SK-N-SH (cell line): ENCODE measurements at regions not wholly inside any gene's neighbourhood (a gene's known extent, or its start where the extent isn't known, plus 50 kb on each side); places are given as distances from the start of the nearest gene placed in this dataset.

Source experiments
- CTCF ChIA-PET: fragments of 300-600, 350-600 bp; formaldehyde crosslinking; extraction: SDS; loops from one replicate; lab custom pipeline; 2021; lab: Yijun Ruan, JAX
- POLR2A ChIA-PET: fragments of 350-600 bp; sonication (Branson Sonifier 250); formaldehyde crosslinking; extraction: SDS; loops from one replicate; lab custom pipeline; 2020; ENCODE audit warnings: antibody characterized with exemption, inconsistent platforms; lab: Yijun Ruan, JAX
- DNase-seq: peaks from one replicate; pipeline ENCODE4 v3.0.0; 2012
- H2AFZ ChIP-seq: fragments of 200-600 bp; sonication (generic); 2 replicates; pipeline ENCODE4 v1.8.1; 2016; ENCODE audit warnings: antibody characterized with exemption, mild to moderate bottlenecking, low read depth
- H3F3A ChIP-seq: fragments of 200-600 bp; sonication (generic); replicated peaks from 2 replicates; pipeline ENCODE3; 2016; ENCODE audit warnings: antibody characterized with exemption, mild to moderate bottlenecking; ENCODE audit not compliant: insufficient read depth
- H3K27ac ChIP-seq, 2 experiments: fragments of 200-500 bp in 1 of 2; fragments of 200-600 bp in 1 of 2; sonication (Bioruptor generic) in 1 of 2; sonication (generic), shearing (Covaris generic) in 1 of 2; 2 replicates each; pipeline versions ENCODE4 v1.5.1 to v1.6.1; 2014 to 2016; ENCODE audit warnings: low read depth in 2 of 2, inconsistent platforms in 1 of 2, low read length in 1 of 2, mild to moderate bottlenecking in 1 of 2, mixed read lengths in 1 of 2
- H3K27me3 ChIP-seq: fragments of 200-600 bp; sonication (generic), shearing (Covaris generic); 2 replicates; pipeline ENCODE4 v1.6.1; 2016; ENCODE audit warnings: mixed run types; ENCODE audit not compliant: insufficient read depth
- H3K36me3 ChIP-seq, 2 experiments: fragments of 200-500 bp in 1 of 2; fragments of 200-600 bp in 1 of 2; sonication (Bioruptor generic) in 1 of 2; sonication (generic) in 1 of 2; replicated peaks in 1 of 2; 2 replicates each; pipeline versions ENCODE3 to v1.5.1; 2014 to 2016; ENCODE audit warnings: low read length in 1 of 2, mild to moderate bottlenecking in 1 of 2; ENCODE audit not compliant: insufficient read depth in 2 of 2, control insufficient read depth in 1 of 2
- H3K4me1 ChIP-seq, 2 experiments: fragments of 200-500 bp in 1 of 2; fragments of 200-600 bp in 1 of 2; sonication (Bioruptor generic) in 1 of 2; sonication (generic), shearing (Covaris generic) in 1 of 2; 2 replicates each; pipeline versions ENCODE4 v1.5.1 to v1.6.1; 2014 to 2016; ENCODE audit warnings: low read depth in 1 of 2, low read length in 1 of 2, mixed run types in 1 of 2; ENCODE audit not compliant: insufficient read depth in 2 of 2, control insufficient read depth in 1 of 2
- H3K4me2 ChIP-seq: fragments of 200-600 bp; sonication (generic), shearing (Covaris generic); 2 replicates; pipeline ENCODE4 v1.6.1; 2017; ENCODE audit warnings: mixed run types
- H3K4me3 ChIP-seq, 2 experiments: fragments of 200-500 bp in 1 of 2; fragments of 200-600 bp in 1 of 2; sonication (Bioruptor generic) in 1 of 2; sonication (generic), shearing (Covaris generic) in 1 of 2; 2 replicates each; pipeline versions ENCODE4 v1.5.1 to v1.8.1; 2014 to 2016; ENCODE audit warnings: low read depth in 2 of 2, inconsistent platforms in 1 of 2, low read length in 1 of 2, mild to moderate bottlenecking in 1 of 2, mixed read lengths in 1 of 2, moderate library complexity in 1 of 2
- H3K79me2 ChIP-seq: fragments of 200-600 bp; sonication (generic); 2 replicates; pipeline ENCODE4 v1.8.1; 2017; ENCODE audit warnings: mild to moderate bottlenecking; ENCODE audit not compliant: insufficient read depth
- H3K9ac ChIP-seq: fragments of 200-600 bp; sonication (generic); 2 replicates; pipeline ENCODE4 v1.6.1; 2017; ENCODE audit warnings: mixed run types
- H3K9me2 ChIP-seq: fragments of 200-600 bp; sonication (generic); 2 replicates; pipeline ENCODE4 v1.6.1; 2017; ENCODE audit warnings: mixed run types
- H3K9me3 ChIP-seq: fragments of 200-600 bp; sonication (generic); 2 replicates; pipeline ENCODE4 v1.6.1; 2017; ENCODE audit warnings: mixed run types, mild to moderate bottlenecking, moderate library complexity
- H4K20me1 ChIP-seq: fragments of 200-600 bp; sonication (generic); 2 replicates; pipeline ENCODE4 v1.6.1; 2017; ENCODE audit warnings: mild to moderate bottlenecking, mixed run types; ENCODE audit not compliant: insufficient read depth
- CHD2 ChIP-seq: fragments of 150-350 bp; IDR thresholded peaks from 2 replicates; pipeline ENCODE4 v1.6.1; 2018; ENCODE audit warnings: low read length; ENCODE audit not compliant: partially characterized antibody
- EP300 ChIP-seq, 2 experiments: IDR thresholded peaks; 2 replicates each; pipeline versions ENCODE4 v1.4.0 to v1.6.1; 2012; ENCODE audit warnings: borderline replicate concordance in 1 of 2, low read depth in 1 of 2, low read length in 1 of 2
- FOXM1 ChIP-seq: IDR thresholded peaks from 2 replicates; pipeline ENCODE4 v1.4.0; 2012; ENCODE audit warnings: low read depth, mild to moderate bottlenecking
- MEF2A ChIP-seq: IDR thresholded peaks from 2 replicates; pipeline ENCODE4 v1.4.0; 2012; ENCODE audit warnings: low read depth, borderline replicate concordance
- POLR2AphosphoS5 ChIP-seq: IDR thresholded peaks from 2 replicates; pipeline ENCODE4 v1.6.1; 2012; ENCODE audit warnings: low read depth, low read length
- RCOR1 ChIP-seq: fragments of 150-350 bp; IDR thresholded peaks from 2 replicates; pipeline ENCODE4 v1.6.1; 2017; ENCODE audit warnings: antibody characterized with exemption, low read length
- SIN3A ChIP-seq: IDR thresholded peaks from 2 replicates; pipeline ENCODE4 v1.6.1; 2012; ENCODE audit warnings: low read depth, mild to moderate bottlenecking, low read length, moderate library complexity, borderline replicate concordance
- SMC3 ChIP-seq: IDR thresholded peaks from 2 replicates; pipeline ENCODE4 v1.6.1; 2012; ENCODE audit warnings: low read depth, low read length, improper control_type of control experiment
- WGBS: methylation state at CpG from one replicate; pipeline ENCODE4 v1.1.6; 2017; ENCODE audit warnings: low lambda C conversion rate; 5-methylcytosine and 5-hydroxymethylcytosine counted together
- TF ChIP-seq, protein P1 (sequence below): fragments of 150-350 bp; IDR thresholded peaks from 2 replicates; pipeline ENCODE4 v1.6.1; 2017; ENCODE audit warnings: antibody characterized with exemption, low read length, low read depth, borderline replicate concordance
- TF ChIP-seq, protein P2 (sequence below): IDR thresholded peaks from 2 replicates; pipeline ENCODE4 v1.4.0; 2012; ENCODE audit warnings: low read depth, borderline replicate concordance
- TF ChIP-seq, protein P3 (sequence below): IDR thresholded peaks from 2 replicates; pipeline ENCODE4 v1.6.1; 2012; ENCODE audit warnings: mild to moderate bottlenecking, low read depth, low read length, moderate library complexity
- TF ChIP-seq, protein P4 (sequence below): IDR thresholded peaks from 2 replicates; pipeline ENCODE4 v1.4.0; 2012; ENCODE audit warnings: low read depth

DNA sequence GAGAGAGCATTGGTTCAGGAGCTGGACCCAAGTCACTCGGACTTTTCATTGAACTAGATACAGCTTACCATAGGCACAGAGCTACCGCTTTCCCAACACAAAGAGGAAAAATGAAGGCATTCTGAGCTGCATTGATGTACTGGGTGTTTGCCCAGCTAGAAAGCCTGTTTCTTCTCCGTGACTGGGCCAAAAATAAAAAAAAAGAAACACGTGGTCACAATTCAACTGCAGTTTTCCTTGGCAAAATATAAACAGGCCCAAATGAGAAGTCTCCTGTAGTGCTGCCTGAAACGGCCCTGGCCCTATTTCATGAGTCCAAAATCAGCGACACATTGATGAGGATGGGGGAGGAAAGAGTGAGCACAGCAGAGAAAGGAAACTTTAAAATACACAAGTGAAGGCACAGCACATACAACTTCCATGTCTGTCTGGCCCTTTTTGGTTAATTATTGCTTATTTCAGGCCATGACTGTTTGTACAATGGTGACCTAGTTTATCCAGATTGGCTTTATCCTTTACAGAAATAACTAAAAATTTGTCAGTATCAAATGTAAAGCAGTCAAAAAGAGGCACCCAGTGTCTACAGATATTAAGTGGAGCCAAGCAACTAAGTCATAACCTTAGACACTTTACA is 179.7 kb downstream of the ICOS start:
- no peaks in the 10 kb centered on the region; the same call in 1 of the 2 replicates for H3K27me3 ChIP-seq
- WGBS = 40% methylated on average over 6 of the region's 6 CpGs
- no peaks in the 10 kb centered on the region for H4K20me1 ChIP-seq
- H3K9ac ChIP-seq = no peak overlapping the region
- no peaks in the 10 kb centered on the region for H3K9me2 ChIP-seq
- no peak overlapping the region for H3K4me3 ChIP-seq
- H3K36me3 ChIP-seq = no peaks in the 10 kb centered on the region
- H3K79me2 ChIP-seq = no peaks in the 10 kb centered on the region
- no peak overlapping the region for H3K27ac ChIP-seq
- TF ChIP-seq, protein P1, sequence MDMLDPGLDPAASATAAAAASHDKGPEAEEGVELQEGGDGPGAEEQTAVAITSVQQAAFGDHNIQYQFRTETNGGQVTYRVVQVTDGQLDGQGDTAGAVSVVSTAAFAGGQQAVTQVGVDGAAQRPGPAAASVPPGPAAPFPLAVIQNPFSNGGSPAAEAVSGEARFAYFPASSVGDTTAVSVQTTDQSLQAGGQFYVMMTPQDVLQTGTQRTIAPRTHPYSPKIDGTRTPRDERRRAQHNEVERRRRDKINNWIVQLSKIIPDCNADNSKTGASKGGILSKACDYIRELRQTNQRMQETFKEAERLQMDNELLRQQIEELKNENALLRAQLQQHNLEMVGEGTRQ = no peak
- TF ChIP-seq CHD2 = no peak
- TF ChIP-seq FOXM1 = no peak
- ChIA-PET CTCF (no interaction called here), POLR2A (no interaction called here)
- DNase-seq = no peak
- no peaks in the 10 kb centered on the region; a peak in 2 of 4 replicates for H3K4me1 ChIP-seq
- no peaks in the 10 kb centered on the region for H3F3A ChIP-seq
- H3K4me2 ChIP-seq = no peak overlapping the region
- no peaks in the 10 kb centered on the region for H3K9me3 ChIP-seq
- no peak overlapping the region for H2AFZ ChIP-seq

DNA sequence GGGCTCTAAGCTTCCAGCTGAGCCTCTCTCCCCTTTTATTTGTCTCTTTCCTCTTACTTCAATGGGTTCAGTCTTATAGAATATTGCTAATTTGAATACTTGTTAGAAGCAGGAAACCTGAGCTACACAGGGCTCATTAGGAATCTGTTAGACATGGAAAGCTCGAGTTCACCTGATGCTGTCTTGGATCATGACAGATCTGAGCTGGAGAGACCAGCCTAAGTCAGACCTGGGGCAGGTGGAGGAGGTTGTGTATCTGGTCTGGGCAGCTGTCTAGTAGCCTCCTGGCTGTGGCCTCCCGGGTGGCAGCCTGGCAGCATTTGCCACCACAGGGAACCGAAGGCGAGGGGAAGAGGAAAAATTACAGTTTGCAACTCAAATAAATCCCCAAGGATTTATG is 185.9 kb downstream of the ICOS start:
- Histone ChIP-seq H3K27ac (no peak overlapping the region), H3K9me3 (no peaks in the 10 kb centered on the region), H3K9me2 (no peaks in the 10 kb centered on the region; the same call in 1 of the 2 replicates), H2AFZ (no peak overlapping the region), H3K36me3 (no peaks in the 10 kb centered on the region), H3K4me2 (no peak overlapping the region), H3K27me3 (no peaks in the 10 kb centered on the region), H4K20me1 (no peaks in the 10 kb centered on the region), H3K79me2 (no peaks in the 10 kb centered on the region), H3K4me1 (no peaks in the 10 kb centered on the region), H3F3A (no peaks in the 10 kb centered on the region), H3K9ac (no peak overlapping the region), H3K4me3 (no peak overlapping the region)
- TF ChIP-seq, protein P2, sequence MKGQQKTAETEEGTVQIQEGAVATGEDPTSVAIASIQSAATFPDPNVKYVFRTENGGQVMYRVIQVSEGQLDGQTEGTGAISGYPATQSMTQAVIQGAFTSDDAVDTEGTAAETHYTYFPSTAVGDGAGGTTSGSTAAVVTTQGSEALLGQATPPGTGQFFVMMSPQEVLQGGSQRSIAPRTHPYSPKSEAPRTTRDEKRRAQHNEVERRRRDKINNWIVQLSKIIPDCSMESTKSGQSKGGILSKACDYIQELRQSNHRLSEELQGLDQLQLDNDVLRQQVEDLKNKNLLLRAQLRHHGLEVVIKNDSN = no peak
- TF ChIP-seq POLR2AphosphoS5 (no peak), RCOR1 (no peak), EP300 (IDR thresholded peaks at IDR 0.05; ENCODE audit: borderline replicate concordance in 1 of 2, low read depth in 1 of 2, low read length in 1 of 2) (no peak), MEF2A (no peak), SMC3 (no peak), SIN3A (no peak)
- TF ChIP-seq, protein P3, sequence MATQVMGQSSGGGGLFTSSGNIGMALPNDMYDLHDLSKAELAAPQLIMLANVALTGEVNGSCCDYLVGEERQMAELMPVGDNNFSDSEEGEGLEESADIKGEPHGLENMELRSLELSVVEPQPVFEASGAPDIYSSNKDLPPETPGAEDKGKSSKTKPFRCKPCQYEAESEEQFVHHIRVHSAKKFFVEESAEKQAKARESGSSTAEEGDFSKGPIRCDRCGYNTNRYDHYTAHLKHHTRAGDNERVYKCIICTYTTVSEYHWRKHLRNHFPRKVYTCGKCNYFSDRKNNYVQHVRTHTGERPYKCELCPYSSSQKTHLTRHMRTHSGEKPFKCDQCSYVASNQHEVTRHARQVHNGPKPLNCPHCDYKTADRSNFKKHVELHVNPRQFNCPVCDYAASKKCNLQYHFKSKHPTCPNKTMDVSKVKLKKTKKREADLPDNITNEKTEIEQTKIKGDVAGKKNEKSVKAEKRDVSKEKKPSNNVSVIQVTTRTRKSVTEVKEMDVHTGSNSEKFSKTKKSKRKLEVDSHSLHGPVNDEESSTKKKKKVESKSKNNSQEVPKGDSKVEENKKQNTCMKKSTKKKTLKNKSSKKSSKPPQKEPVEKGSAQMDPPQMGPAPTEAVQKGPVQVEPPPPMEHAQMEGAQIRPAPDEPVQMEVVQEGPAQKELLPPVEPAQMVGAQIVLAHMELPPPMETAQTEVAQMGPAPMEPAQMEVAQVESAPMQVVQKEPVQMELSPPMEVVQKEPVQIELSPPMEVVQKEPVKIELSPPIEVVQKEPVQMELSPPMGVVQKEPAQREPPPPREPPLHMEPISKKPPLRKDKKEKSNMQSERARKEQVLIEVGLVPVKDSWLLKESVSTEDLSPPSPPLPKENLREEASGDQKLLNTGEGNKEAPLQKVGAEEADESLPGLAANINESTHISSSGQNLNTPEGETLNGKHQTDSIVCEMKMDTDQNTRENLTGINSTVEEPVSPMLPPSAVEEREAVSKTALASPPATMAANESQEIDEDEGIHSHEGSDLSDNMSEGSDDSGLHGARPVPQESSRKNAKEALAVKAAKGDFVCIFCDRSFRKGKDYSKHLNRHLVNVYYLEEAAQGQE = no peak
- TF ChIP-seq, protein P1 = no peak
- TF ChIP-seq, protein P4, sequence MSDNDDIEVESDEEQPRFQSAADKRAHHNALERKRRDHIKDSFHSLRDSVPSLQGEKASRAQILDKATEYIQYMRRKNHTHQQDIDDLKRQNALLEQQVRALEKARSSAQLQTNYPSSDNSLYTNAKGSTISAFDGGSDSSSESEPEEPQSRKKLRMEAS = no peak
- POLR2A ChIA-PET = no interaction called here
- DNase-seq = no peak
- 13% methylated on average over 3 of the region's 4 CpGs for WGBS
- CTCF ChIA-PET = interaction anchor here (1.0 kb wide), 1 partner anchor 91 kb away, joined by 3 read pairs; no protein-coding TSS in a partner anchor
